NT2/D1 (cell line): ENCODE measurements at regions not wholly inside any gene's neighbourhood (a gene's known extent, or its start where the extent isn't known, plus 50 kb on each side); places are given as distances from the start of the nearest gene placed in this dataset.

Experiments used
- DNase-seq: peaks from one replicate; pipeline ENCODE4 v3.0.0-alpha.2; 2011; ENCODE audit warnings: low read depth, low spot score
- H3K27me3 ChIP-seq: 2 replicates; pipeline ENCODE4 v1.6.0; 2011; ENCODE audit warnings: mild to moderate bottlenecking; ENCODE audit not compliant: insufficient read length, insufficient read depth
- H3K36me3 ChIP-seq: 2 replicates; pipeline ENCODE4 v1.6.1; 2011; ENCODE audit warnings: mild to moderate bottlenecking, low read length, mixed read lengths; ENCODE audit not compliant: insufficient read depth, insufficient read length
- H3K4me1 ChIP-seq: 2 replicates; pipeline ENCODE4 v1.5.1; 2011; ENCODE audit not compliant: insufficient read depth, insufficient read length
- H3K4me3 ChIP-seq: 2 replicates; pipeline ENCODE4 v1.5.1; 2011; ENCODE audit warnings: low read depth; ENCODE audit not compliant: insufficient read length
- H3K9ac ChIP-seq: 2 replicates; pipeline ENCODE4 v1.6.0; 2011; ENCODE audit warnings: low read depth; ENCODE audit not compliant: insufficient read length
- H3K9me3 ChIP-seq: 2 replicates; pipeline ENCODE4 v1.5.1; 2011; ENCODE audit warnings: mild to moderate bottlenecking, low read length; ENCODE audit not compliant: insufficient read depth
- SUZ12 ChIP-seq: IDR thresholded peaks from 2 replicates; pipeline ENCODE4 v1.6.1; 2011; ENCODE audit not compliant: insufficient read length, insufficient read depth; ENCODE audit errors: extremely low read depth
- YY1 ChIP-seq: IDR thresholded peaks from 2 replicates; pipeline ENCODE4 v1.6.1; 2011; ENCODE audit not compliant: insufficient read length, insufficient read depth
- ZNF274 ChIP-seq: IDR thresholded peaks from 2 replicates; pipeline ENCODE4 v1.6.1; 2011; ENCODE audit warnings: mild to moderate bottlenecking, low read depth, low read length

DNA sequence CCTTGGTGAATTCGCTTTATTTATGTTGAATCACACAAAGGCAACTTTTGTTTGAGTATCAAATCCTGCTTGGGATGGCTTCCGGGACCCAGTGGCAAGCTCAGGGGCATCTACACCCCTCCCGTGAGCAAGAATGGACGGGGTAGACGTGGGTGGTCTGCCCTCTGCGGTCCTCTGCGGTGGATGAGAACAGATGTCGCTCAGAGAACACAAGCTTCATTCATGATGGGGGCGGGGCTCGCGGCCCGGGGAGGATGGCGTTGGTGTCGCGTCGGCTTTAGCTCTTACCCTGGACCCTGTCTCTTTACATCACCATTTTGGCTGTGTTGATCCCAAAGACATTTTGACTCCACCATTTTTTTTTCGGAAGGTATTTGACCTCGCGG is 158.5 kb upstream of the RTL1 start:
- no peak for TF ChIP-seq YY1
- no peak for TF ChIP-seq SUZ12
- TF ChIP-seq ZNF274: no peak
- H3K36me3 ChIP-seq: no peaks in the 10 kb centered on the region
- no peak overlapping the region for H3K9ac ChIP-seq
- peaks cover 18% of the 10 kb centered on the region; the same call in 1 of the 2 replicates for H3K9me3 ChIP-seq
- no peaks in the 10 kb centered on the region for H3K27me3 ChIP-seq
- no peaks in the 10 kb centered on the region for H3K4me1 ChIP-seq
- no peak for DNase-seq
- H3K4me3 ChIP-seq: no peak overlapping the region

DNA sequence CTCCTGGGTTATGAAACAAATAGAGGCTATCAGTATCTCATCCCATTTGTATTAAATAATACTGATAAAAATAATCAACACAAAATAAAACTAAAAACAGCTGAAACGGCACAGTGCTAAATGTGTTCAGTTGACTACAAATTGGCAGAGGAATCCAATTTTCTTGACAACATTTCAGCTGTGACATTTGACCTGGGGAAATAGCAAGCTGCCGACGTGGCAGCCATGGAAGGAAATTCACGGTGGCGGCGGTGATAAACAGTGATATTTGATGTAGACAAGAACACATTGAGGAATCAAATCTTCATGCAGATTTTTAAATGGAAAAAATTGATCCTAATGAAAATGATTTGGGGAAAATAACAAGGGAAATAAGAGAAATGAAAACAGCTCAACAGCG is 159.1 kb upstream of the RTL1 start:
- no peak overlapping the region for H3K9ac ChIP-seq
- no peak for TF ChIP-seq SUZ12
- TF ChIP-seq YY1: no peak
- no peak for TF ChIP-seq ZNF274
- no peaks in the 10 kb centered on the region for H3K36me3 ChIP-seq
- H3K4me1 ChIP-seq: no peaks in the 10 kb centered on the region
- H3K9me3 ChIP-seq: peaks cover 17% of the 10 kb centered on the region; the same call in 1 of the 2 replicates
- DNase-seq: no peak
- no peaks in the 10 kb centered on the region for H3K27me3 ChIP-seq
- H3K4me3 ChIP-seq: no peak overlapping the region

GRCh38 chr14:101063121-101063520 is 159.6 kb upstream of the RTL1 start:
- Histone ChIP-seq H3K36me3 (no peaks in the 10 kb centered on the region), H3K27me3 (no peaks in the 10 kb centered on the region), H3K4me3 (no peak overlapping the region), H3K4me1 (no peaks in the 10 kb centered on the region), H3K9me3 (peaks cover 13% of the 10 kb centered on the region; the same call in 1 of the 2 replicates), H3K9ac (no peak overlapping the region)
- DNase-seq: no peak
- TF ChIP-seq SUZ12 (no peak), ZNF274 (no peak), YY1 (no peak)

- Histone ChIP-seq H3K4me1 (no peaks in the 10 kb centered on the region), H3K4me3 (no peak overlapping the region), H3K27me3 (no peaks in the 10 kb centered on the region), H3K9ac (no peak overlapping the region), H3K9me3 (peaks cover 11% of the 10 kb centered on the region; the same call in 1 of the 2 replicates), H3K36me3 (no peaks in the 10 kb centered on the region)
- no peak for TF ChIP-seq SUZ12
- TF ChIP-seq YY1: no peak
- no peak for TF ChIP-seq ZNF274
- no peak for DNase-seq
Observed at GRCh38 chr14:101064121-101064661, 160.7 kb upstream of the RTL1 start.

DNA sequence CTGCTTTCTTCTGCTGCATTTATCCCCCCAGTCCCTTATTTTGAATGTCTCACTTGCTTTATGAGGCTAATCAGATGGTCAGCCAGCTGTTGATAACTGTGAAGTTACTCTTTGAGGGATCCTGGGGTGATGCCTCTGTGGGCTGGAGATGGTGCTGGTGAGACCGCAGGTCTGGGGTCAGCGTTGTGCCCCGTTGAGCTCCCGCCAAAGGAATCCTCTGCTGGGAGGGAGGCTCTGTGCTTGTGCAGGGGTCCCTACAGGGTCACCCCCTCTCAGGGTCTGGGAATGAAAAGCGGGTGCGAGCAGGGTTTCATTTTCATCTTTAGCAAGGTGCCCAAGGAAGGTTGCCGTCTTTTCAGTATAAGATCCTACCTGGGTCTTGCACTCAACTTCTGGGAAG is 161.2 kb upstream of the RTL1 start:
- no peak for TF ChIP-seq SUZ12
- no peak for TF ChIP-seq YY1
- no peak for TF ChIP-seq ZNF274
- Histone ChIP-seq H3K4me3 (no peak overlapping the region), H3K9ac (no peak overlapping the region), H3K27me3 (no peaks in the 10 kb centered on the region), H3K9me3 (peaks cover 11% of the 10 kb centered on the region; the same call in 1 of the 2 replicates), H3K4me1 (no peaks in the 10 kb centered on the region), H3K36me3 (no peaks in the 10 kb centered on the region)
- DNase-seq: no peak

GRCh38 chr14:101065246-101065645 is 161.7 kb upstream of the RTL1 start:
- Histone ChIP-seq H3K4me3 (no peak overlapping the region), H3K4me1 (no peaks in the 10 kb centered on the region), H3K27me3 (no peaks in the 10 kb centered on the region), H3K36me3 (no peaks in the 10 kb centered on the region), H3K9me3 (peaks cover 11% of the 10 kb centered on the region; the same call in 1 of the 2 replicates), H3K9ac (no peak overlapping the region)
- no peak for TF ChIP-seq YY1
- no peak for TF ChIP-seq SUZ12
- DNase-seq: no peak

DNA sequence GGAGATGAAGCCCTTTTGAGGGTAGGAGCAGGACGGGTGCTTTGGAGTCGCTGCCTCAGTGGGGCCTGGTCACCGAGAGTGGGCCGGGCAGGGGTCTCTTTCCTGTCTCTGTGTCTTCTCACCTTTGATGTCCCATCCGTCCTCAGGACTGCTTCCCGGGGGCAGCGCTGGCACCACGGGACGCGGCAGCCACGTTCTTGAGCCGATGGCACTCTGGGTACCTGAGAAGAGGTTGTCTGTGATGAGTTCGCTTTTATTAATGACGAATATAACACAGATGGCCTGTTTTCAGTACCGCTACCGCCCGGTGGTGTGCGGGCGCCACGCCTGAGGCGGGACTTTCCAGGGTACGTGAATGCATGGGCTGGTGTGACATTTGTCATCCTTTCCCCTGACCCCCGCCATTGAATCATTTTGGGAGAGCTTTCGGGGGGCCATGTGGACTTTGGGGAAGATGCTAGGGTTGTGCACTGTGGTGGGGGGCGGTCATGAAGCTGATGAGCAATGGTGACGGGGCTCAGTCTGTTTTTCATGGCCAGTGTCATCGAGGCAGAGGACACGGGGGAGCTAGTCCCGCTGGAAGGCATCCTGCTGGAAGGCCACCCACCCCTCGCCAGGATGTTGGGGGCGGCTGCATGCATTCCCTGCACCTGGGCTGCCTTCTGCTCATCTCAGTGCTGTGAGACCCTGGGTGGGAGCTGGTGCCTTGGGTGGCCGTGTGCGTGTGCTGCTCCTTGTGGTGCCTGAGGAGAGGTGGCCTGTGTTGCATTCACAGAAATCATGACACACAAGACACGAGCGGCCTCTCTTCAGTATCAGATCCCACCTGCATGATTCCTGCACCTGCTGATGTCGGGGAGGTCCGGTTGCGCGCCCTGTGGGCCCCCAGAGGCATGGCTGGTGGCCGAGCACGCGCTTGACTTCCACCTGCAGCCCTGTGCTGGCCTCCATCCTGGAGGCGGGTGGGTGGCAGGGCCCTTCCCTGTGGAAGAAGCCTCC is 162.5 kb upstream of the RTL1 start:
- Histone ChIP-seq H3K4me3 (no peak overlapping the region), H3K9me3 (peaks cover 11% of the 10 kb centered on the region; the same call in 1 of the 2 replicates), H3K4me1 (no peaks in the 10 kb centered on the region), H3K27me3 (no peaks in the 10 kb centered on the region), H3K36me3 (no peaks in the 10 kb centered on the region), H3K9ac (no peak overlapping the region)
- DNase-seq: no peak
- no peak for TF ChIP-seq YY1
